Neural cell (in vitro differentiated cells): ENCODE measurements at regions not wholly inside any gene's neighbourhood (a gene's known extent, or its start where the extent isn't known, plus 50 kb on each side); places are given as distances from the start of the nearest gene placed in this dataset.

Experiments
- H2AFZ ChIP-seq: fragments of 200-600, 300-800 bp; sonication (generic), shearing (Covaris generic); 2 replicates; pipeline ENCODE4 v1.6.0; 2014; ENCODE audit warnings: low read depth, mild to moderate bottlenecking, antibody characterized with exemption, low read length, moderate library complexity
- H3F3A ChIP-seq: fragments of 200-600 bp; shearing (Covaris generic); 2 replicates; pipeline ENCODE4 v1.6.1; 2016; ENCODE audit warnings: mild to moderate bottlenecking, moderate library complexity, mixed read lengths, antibody characterized with exemption, low read length; ENCODE audit not compliant: insufficient read depth, poor library complexity, severe bottlenecking
- H3K27ac ChIP-seq: fragments of 200-600, 300-800 bp; sonication (generic), shearing (Covaris generic); 2 replicates; pipeline ENCODE4 v1.5.1; 2014; ENCODE audit warnings: mild to moderate bottlenecking, low read length, moderate library complexity
- H3K27me3 ChIP-seq: fragments of 300-800, 200-600 bp; sonication (generic), shearing (Covaris generic); 2 replicates; pipeline ENCODE4 v1.6.0; 2014; ENCODE audit warnings: mild to moderate bottlenecking, low read depth, low read length, moderate library complexity; ENCODE audit not compliant: insufficient read depth
- H3K36me3 ChIP-seq: fragments of 300-800, 200-600 bp; sonication (generic), shearing (Covaris generic); 2 replicates; pipeline ENCODE4 v1.5.1; 2014; ENCODE audit warnings: mild to moderate bottlenecking, antibody characterized with exemption, low read length, moderate library complexity; ENCODE audit not compliant: insufficient read depth
- H3K4me2 ChIP-seq: fragments of 300-800, 200-600 bp; sonication (generic), shearing (Covaris generic); 2 replicates; pipeline ENCODE4 v1.6.0; 2014; ENCODE audit warnings: mild to moderate bottlenecking, low read length
- H3K4me3 ChIP-seq: fragments of 300-800, 200-600 bp; sonication (generic), shearing (Covaris generic); 2 replicates; pipeline ENCODE4 v1.5.1; 2014; ENCODE audit warnings: mild to moderate bottlenecking, low read length, moderate library complexity
- H3K79me2 ChIP-seq: fragments of 200-600 bp; shearing (Covaris generic); replicated peaks from 2 replicates; pipeline ENCODE4 v1.6.0; 2014; ENCODE audit warnings: mild to moderate bottlenecking, low read length, moderate library complexity; ENCODE audit not compliant: insufficient read depth
- H3K9ac ChIP-seq: fragments of 300-800, 200-600 bp; sonication (generic), shearing (Covaris generic); 2 replicates; pipeline ENCODE4 v1.6.1; 2016; ENCODE audit warnings: mild to moderate bottlenecking, low read length, mixed read lengths
- H3K9me2 ChIP-seq: fragments of 200-600 bp; shearing (Covaris generic); 2 replicates; pipeline ENCODE4 v1.6.1; 2016; ENCODE audit warnings: mild to moderate bottlenecking, low read length, mixed read lengths; ENCODE audit not compliant: insufficient read depth
- H3K9me3 ChIP-seq: fragments of 200-600, 300-800 bp; sonication (generic), shearing (Covaris generic); 2 replicates; pipeline ENCODE4 v1.6.1; 2016; ENCODE audit warnings: mild to moderate bottlenecking, mixed run types, low read length, moderate library complexity, mixed read lengths
- H4K20me1 ChIP-seq: fragments of 200-600 bp; shearing (Covaris generic); 2 replicates; pipeline ENCODE4 v1.6.1; 2016; ENCODE audit warnings: mild to moderate bottlenecking, mixed run types; ENCODE audit not compliant: insufficient read depth
- CTCF ChIP-seq: fragments of 450-650 bp; IDR thresholded peaks from 2 replicates; pipeline ENCODE4 v1.5.1; 2014; ENCODE audit warnings: antibody characterized with exemption, mild to moderate bottlenecking, moderate library complexity; ENCODE audit not compliant: poor library complexity, severe bottlenecking
- EP300 ChIP-seq: fragments of 450-650 bp; conservative IDR thresholded peaks from 2 replicates; pipeline ENCODE4 v1.6.1; 2014; ENCODE audit warnings: antibody characterized with exemption, mild to moderate bottlenecking, moderate library complexity; ENCODE audit not compliant: poor library complexity, severe bottlenecking
- EZH2 ChIP-seq: fragments of 200-600, 300-800 bp; shearing (Covaris generic), sonication (generic); IDR thresholded peaks from 2 replicates; pipeline ENCODE4 v1.6.1; 2014; ENCODE audit warnings: antibody characterized with exemption, low read length, borderline replicate concordance, mild to moderate bottlenecking; ENCODE audit not compliant: insufficient read depth, poor library complexity, severe bottlenecking
- MXI1 ChIP-seq: fragments of 450-650 bp; conservative IDR thresholded peaks from 2 replicates; pipeline ENCODE4 v1.6.1; 2014; ENCODE audit warnings: antibody characterized with exemption, mild to moderate bottlenecking; ENCODE audit not compliant: poor library complexity, severe bottlenecking
- POLR2AphosphoS5 ChIP-seq: IDR thresholded peaks from 2 replicates; pipeline ENCODE4 v1.6.1; 2012
- RAD21 ChIP-seq: fragments of 450-650 bp; conservative IDR thresholded peaks from 2 replicates; pipeline ENCODE4 v1.6.1; 2014; ENCODE audit warnings: antibody characterized with exemption, mild to moderate bottlenecking, moderate library complexity
- SMC3 ChIP-seq: fragments of 450-650 bp; conservative IDR thresholded peaks from 2 replicates; pipeline ENCODE4 v1.6.1; 2014; ENCODE audit warnings: antibody characterized with exemption, mild to moderate bottlenecking, moderate library complexity; ENCODE audit not compliant: poor library complexity
- TAF1 ChIP-seq: IDR thresholded peaks from 2 replicates; pipeline ENCODE4 v1.6.1; 2012; ENCODE audit warnings: low read depth
- TF ChIP-seq, protein P1 (sequence below): IDR thresholded peaks from 2 replicates; pipeline ENCODE4 v1.6.1; 2012; ENCODE audit warnings: borderline replicate concordance

DNA sequence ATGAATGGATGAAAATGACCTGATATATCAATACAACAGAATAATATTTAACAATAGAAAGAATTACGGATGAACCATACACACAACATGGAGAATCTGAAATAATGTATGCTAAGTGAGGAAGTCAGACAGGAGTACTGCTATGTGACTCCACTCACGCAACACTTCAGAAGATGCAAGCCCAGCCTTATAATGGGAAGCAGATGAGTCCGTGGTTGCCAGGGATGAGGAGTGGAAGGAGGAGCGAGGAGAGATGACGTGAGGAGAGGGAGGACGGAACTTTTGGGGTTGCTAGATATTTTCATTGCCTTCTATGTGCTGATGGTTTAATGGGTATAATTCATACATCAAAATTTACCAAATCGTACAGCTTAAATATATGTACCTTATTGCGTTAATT, 55.4 kb upstream of the ERCC6L2 start:
- Histone ChIP-seq H3K79me2 (no peaks in the 10 kb centered on the region), H3K27ac (no peak overlapping the region), H3K4me3 (no peak overlapping the region), H3K36me3 (no peaks in the 10 kb centered on the region), H3K9ac (no peak overlapping the region), H4K20me1 (no peaks in the 10 kb centered on the region), H3K9me2 (no peaks in the 10 kb centered on the region), H2AFZ (no peak overlapping the region), H3F3A (no peaks in the 10 kb centered on the region), H3K4me2 (no peak overlapping the region), H3K27me3 (no peaks in the 10 kb centered on the region), H3K9me3 (no peaks in the 10 kb centered on the region)
- no peak for TF ChIP-seq RAD21
- TF ChIP-seq SMC3, result no peak
- TF ChIP-seq TAF1, result no peak
- no peak for TF ChIP-seq CTCF
- TF ChIP-seq, protein P1, sequence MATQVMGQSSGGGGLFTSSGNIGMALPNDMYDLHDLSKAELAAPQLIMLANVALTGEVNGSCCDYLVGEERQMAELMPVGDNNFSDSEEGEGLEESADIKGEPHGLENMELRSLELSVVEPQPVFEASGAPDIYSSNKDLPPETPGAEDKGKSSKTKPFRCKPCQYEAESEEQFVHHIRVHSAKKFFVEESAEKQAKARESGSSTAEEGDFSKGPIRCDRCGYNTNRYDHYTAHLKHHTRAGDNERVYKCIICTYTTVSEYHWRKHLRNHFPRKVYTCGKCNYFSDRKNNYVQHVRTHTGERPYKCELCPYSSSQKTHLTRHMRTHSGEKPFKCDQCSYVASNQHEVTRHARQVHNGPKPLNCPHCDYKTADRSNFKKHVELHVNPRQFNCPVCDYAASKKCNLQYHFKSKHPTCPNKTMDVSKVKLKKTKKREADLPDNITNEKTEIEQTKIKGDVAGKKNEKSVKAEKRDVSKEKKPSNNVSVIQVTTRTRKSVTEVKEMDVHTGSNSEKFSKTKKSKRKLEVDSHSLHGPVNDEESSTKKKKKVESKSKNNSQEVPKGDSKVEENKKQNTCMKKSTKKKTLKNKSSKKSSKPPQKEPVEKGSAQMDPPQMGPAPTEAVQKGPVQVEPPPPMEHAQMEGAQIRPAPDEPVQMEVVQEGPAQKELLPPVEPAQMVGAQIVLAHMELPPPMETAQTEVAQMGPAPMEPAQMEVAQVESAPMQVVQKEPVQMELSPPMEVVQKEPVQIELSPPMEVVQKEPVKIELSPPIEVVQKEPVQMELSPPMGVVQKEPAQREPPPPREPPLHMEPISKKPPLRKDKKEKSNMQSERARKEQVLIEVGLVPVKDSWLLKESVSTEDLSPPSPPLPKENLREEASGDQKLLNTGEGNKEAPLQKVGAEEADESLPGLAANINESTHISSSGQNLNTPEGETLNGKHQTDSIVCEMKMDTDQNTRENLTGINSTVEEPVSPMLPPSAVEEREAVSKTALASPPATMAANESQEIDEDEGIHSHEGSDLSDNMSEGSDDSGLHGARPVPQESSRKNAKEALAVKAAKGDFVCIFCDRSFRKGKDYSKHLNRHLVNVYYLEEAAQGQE, result no peak
- TF ChIP-seq POLR2AphosphoS5, result no peak
- no peak for TF ChIP-seq EP300
- no peak for TF ChIP-seq EZH2
- no peak for TF ChIP-seq MXI1

DNA sequence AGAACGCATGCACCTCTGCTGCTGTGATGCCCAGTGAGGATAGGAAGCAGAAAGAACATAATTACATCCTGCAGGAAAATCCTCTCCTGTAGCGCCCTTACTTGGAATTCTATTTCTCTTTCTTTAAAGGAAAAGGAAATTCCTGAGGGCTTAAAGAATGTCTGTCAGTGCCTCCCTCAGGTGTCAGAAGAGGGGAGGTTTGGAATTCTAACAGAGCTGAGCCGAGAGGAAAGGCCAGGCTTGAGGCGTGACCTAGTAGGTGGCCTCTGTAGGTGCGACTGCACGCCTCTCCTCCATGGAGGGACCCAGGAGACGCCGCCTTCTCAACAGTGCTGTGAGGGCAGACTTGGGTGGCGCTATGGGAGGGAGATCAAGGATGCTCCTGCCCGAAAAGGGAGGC, 55.9 kb upstream of the ERCC6L2 start:
- no peak overlapping the region for H3K9ac ChIP-seq
- no peaks in the 10 kb centered on the region for H3K36me3 ChIP-seq
- no peak overlapping the region for H3K4me2 ChIP-seq
- no peaks in the 10 kb centered on the region for H3K9me2 ChIP-seq
- TF ChIP-seq, protein P1, result no peak
- TF ChIP-seq SMC3 (no peak), POLR2AphosphoS5 (no peak), RAD21 (no peak), MXI1 (no peak), CTCF (no peak), EP300 (no peak), EZH2 (no peak), TAF1 (no peak)
- no peaks in the 10 kb centered on the region for H3K9me3 ChIP-seq
- no peak overlapping the region for H2AFZ ChIP-seq
- no peak overlapping the region for H3K4me3 ChIP-seq
- H3F3A ChIP-seq, result no peaks in the 10 kb centered on the region
- no peaks in the 10 kb centered on the region for H4K20me1 ChIP-seq
- no peaks in the 10 kb centered on the region for H3K79me2 ChIP-seq
- H3K27ac ChIP-seq, result no peak overlapping the region
- H3K27me3 ChIP-seq, result no peaks in the 10 kb centered on the region
